K562 (cell line): ENCODE measurements at regions not wholly inside any gene's neighbourhood (a gene's known extent, or its start where the extent isn't known, plus 50 kb on each side); places are given as distances from the start of the nearest gene placed in this dataset.

Experiments used
- ATAC-seq: fragments of 200-7000 bp; cut with Tn5 transposase; 3 replicates; pipeline ENCODE4 v1.9.1; 2020; ENCODE audit warnings: moderate library complexity
- BruUV-seq: library from RNA; stranded (reverse); fragments of 400-500 nt; replicated peaks from 2 replicates; lab custom pipeline; 2021; lab: Mats Ljungman, UMichigan
- CTCF ChIA-PET: fragments of 300-600 bp; formaldehyde crosslinking; extraction: SDS; loops from one replicate; lab custom pipeline; 2021; ENCODE audit warnings: low intra/inter-chr PET ratio; lab: Yijun Ruan, JAX
- POLR2A ChIA-PET: fragments of 300-600, 350-650 bp; sonication (Branson Sonifier 250); formaldehyde crosslinking; extraction: SDS; loops from one replicate; lab custom pipeline; 2021; ENCODE audit warnings: antibody characterized with exemption, inconsistent platforms; lab: Yijun Ruan, JAX
- DNase-seq, 4 experiments: peaks; one replicate each; pipeline versions ENCODE4 v3.0.0 to v3.0.0-alpha.2; 2011 to 2018; ENCODE audit warnings: low spot score in 3 of 4, mixed read lengths in 3 of 4; ENCODE audit errors: extremely low read depth in 1 of 4
- FAIRE-seq: peaks from 2 replicates; lab custom pipeline; 2011; peaks lifted over from hg19 to GRCh38; lab: Jason Lieb, UNC
- H2AFZ ChIP-seq: 2 replicates; pipeline ENCODE4 v1.6.0; 2011; ENCODE audit warnings: low read depth, low read length, control low read depth, inconsistent platforms
- H3K27ac ChIP-seq: fragments of 200-600 bp; 3 replicates; pipeline ENCODE4 v1.8.0; 2011; ENCODE audit warnings: low read depth, mild to moderate bottlenecking, control low read depth, inconsistent platforms, low read length, moderate library complexity, mixed read lengths; ENCODE audit errors: extremely low read depth
- H3K27me3 ChIP-seq, 2 experiments: fragments of 300-600 bp in 1 of 2; 2 replicates in 1 of 2; 3 replicates in 1 of 2; pipeline versions ENCODE4 v1.6.0 to v1.8.0; 2011; ENCODE audit warnings: inconsistent platforms in 2 of 2, low read length in 2 of 2, mild to moderate bottlenecking in 1 of 2, mixed read lengths in 1 of 2, moderate library complexity in 1 of 2; ENCODE audit not compliant: control insufficient read depth in 2 of 2, insufficient read depth in 2 of 2
- H3K36me3 ChIP-seq: fragments of 300-600 bp; 3 replicates; pipeline ENCODE4 v1.8.0; 2011; ENCODE audit warnings: mild to moderate bottlenecking, low read length, inconsistent platforms; ENCODE audit not compliant: control insufficient read depth, insufficient read depth
- H3K4me1 ChIP-seq, 2 experiments: fragments of 200-600 bp in 1 of 2; replicated peaks in 1 of 2; 2 replicates in 1 of 2; 3 replicates in 1 of 2; pipeline versions ENCODE4 v1.5.1 to v1.8.0; 2011; ENCODE audit warnings: inconsistent platforms in 2 of 2, low read length in 2 of 2, mild to moderate bottlenecking in 1 of 2, mixed read lengths in 1 of 2, moderate library complexity in 1 of 2; ENCODE audit not compliant: control insufficient read depth in 2 of 2, insufficient read depth in 2 of 2
- H3K4me2 ChIP-seq: 2 replicates; pipeline ENCODE4 v1.6.1; 2011; ENCODE audit warnings: low read length, control low read depth, inconsistent platforms, mixed read lengths; ENCODE audit not compliant: insufficient read depth
- H3K4me3 ChIP-seq: fragments of 200-600 bp; sonication (generic), shearing (Covaris generic); 2 replicates; pipeline ENCODE4 v1.5.1; 2016; ENCODE audit warnings: control low read depth, inconsistent platforms
- H3K79me2 ChIP-seq: fragments of 200-600 bp; 3 replicates; pipeline ENCODE4 v1.8.0; 2011; ENCODE audit warnings: low read length, inconsistent platforms; ENCODE audit not compliant: control insufficient read depth, insufficient read depth
- H3K9ac ChIP-seq, 2 experiments: 2 replicates each; pipeline versions ENCODE4 v1.6.0 to v1.6.1; 2011; ENCODE audit warnings: low read depth in 2 of 2, low read length in 2 of 2, control low read depth in 1 of 2, inconsistent platforms in 1 of 2, mild to moderate bottlenecking in 1 of 2, mixed read lengths in 1 of 2; ENCODE audit not compliant: insufficient read depth in 1 of 2
- H3K9me1 ChIP-seq: one replicate; pipeline ENCODE4 v1.6.0; 2011; ENCODE audit warnings: inconsistent platforms, mild to moderate bottlenecking, low read length, moderate library complexity; ENCODE audit not compliant: control insufficient read depth, insufficient read depth
- H3K9me3 ChIP-seq: replicated peaks from 2 replicates; pipeline ENCODE4 v1.5.1; 2011; ENCODE audit warnings: low read depth, low read length, inconsistent platforms; ENCODE audit not compliant: control insufficient read depth, insufficient read depth
- H4K20me1 ChIP-seq: replicated peaks from 2 replicates; pipeline ENCODE4 v1.6.1; 2011; ENCODE audit warnings: low read length, inconsistent platforms, mixed read lengths; ENCODE audit not compliant: control insufficient read depth, insufficient read depth
- CBX5 ChIP-seq: IDR thresholded peaks from 2 replicates; pipeline ENCODE4 v1.6.1; 2014; ENCODE audit warnings: low read depth, borderline replicate concordance
- JUNB ChIP-seq: fragments of 450-650 bp; formaldehyde crosslinking; conservative IDR thresholded peaks from 2 replicates; pipeline ENCODE4 v1.4.0; 2020; ENCODE audit warnings: mild to moderate bottlenecking
- NFXL1 ChIP-seq: fragments of 450-650 bp; formaldehyde crosslinking; IDR thresholded peaks from 2 replicates; pipeline ENCODE4 v1.4.0; 2021; ENCODE audit warnings: mild to moderate bottlenecking
- RBM14 ChIP-seq: fragments of 200-400 bp; formaldehyde crosslinking; IDR thresholded peaks from 2 replicates; pipeline ENCODE4 v1.6.1; 2018; ENCODE audit warnings: low read depth, mild to moderate bottlenecking, low read length, moderate library complexity, borderline replicate concordance; ENCODE audit not compliant: insufficient read depth
- RBM22 ChIP-seq: fragments of 200-400 bp; formaldehyde crosslinking; IDR thresholded peaks from 2 replicates; pipeline ENCODE4 v1.6.1; 2018; ENCODE audit warnings: low read length, low read depth; ENCODE audit not compliant: poor library complexity, severe bottlenecking
- RFX7 ChIP-seq: fragments of 250-450 bp; sonication (Bioruptor Pico); IDR thresholded peaks from 2 replicates; pipeline ENCODE4 v1.5.1; 2021; ENCODE audit warnings: mild to moderate bottlenecking
- ZNF224 ChIP-seq: sonication (generic); formaldehyde crosslinking; IDR thresholded peaks from 2 replicates; pipeline ENCODE4 v1.8.0; 2022; ENCODE audit warnings: mild to moderate bottlenecking, missing genetic modification reagents
- ZNF232 ChIP-seq: sonication (generic); formaldehyde crosslinking; IDR thresholded peaks from 2 replicates; pipeline ENCODE4 v1.8.0; 2022; ENCODE audit warnings: mild to moderate bottlenecking, missing genetic modification reagents
- WGBS: fragments of 100-300 bp; shearing (Covaris generic); methylation state at CpG from one replicate; pipeline ENCODE4 v1.1.6; 2016; ENCODE audit warnings: low coverage, mixed read lengths; ENCODE audit not compliant: insufficient coverage; ENCODE audit errors: missing lambda C conversion rate; 5-methylcytosine and 5-hydroxymethylcytosine counted together
- in situ Hi-C: fragments of 300-500 bp; cut with MboI; formaldehyde crosslinking; loops from 4 replicates; pipeline ENCODE4 v1.15.0; 2018; ENCODE audit warnings: inconsistent platforms, mixed read lengths
- intact Hi-C: fragments of 100-400 bp; cut with micrococcal nuclease; formaldehyde crosslinking; loops from 2 replicates; pipeline ENCODE4 v1.14.2; 2022
- TF ChIP-seq, protein P1 (sequence below): sonication (generic); formaldehyde crosslinking; IDR thresholded peaks from 2 replicates; pipeline ENCODE4 v1.8.1; 2023; ENCODE audit warnings: mild to moderate bottlenecking, missing genetic modification reagents
- TF ChIP-seq, protein P2 (sequence below): sonication (generic); formaldehyde crosslinking; IDR thresholded peaks from 2 replicates; pipeline ENCODE4 v1.8.0; 2022; ENCODE audit warnings: mild to moderate bottlenecking, missing genetic modification reagents
- TF ChIP-seq, protein P3 (sequence below): sonication (generic); formaldehyde crosslinking; IDR thresholded peaks from 2 replicates; pipeline ENCODE4 v1.8.1; 2023; ENCODE audit warnings: mild to moderate bottlenecking, missing genetic modification reagents, moderate library complexity
- TF ChIP-seq, protein P4 (sequence below): fragments of 150-350 bp; conservative IDR thresholded peaks from 2 replicates; pipeline ENCODE4 v1.6.1; 2014; ENCODE audit warnings: low read length

DNA sequence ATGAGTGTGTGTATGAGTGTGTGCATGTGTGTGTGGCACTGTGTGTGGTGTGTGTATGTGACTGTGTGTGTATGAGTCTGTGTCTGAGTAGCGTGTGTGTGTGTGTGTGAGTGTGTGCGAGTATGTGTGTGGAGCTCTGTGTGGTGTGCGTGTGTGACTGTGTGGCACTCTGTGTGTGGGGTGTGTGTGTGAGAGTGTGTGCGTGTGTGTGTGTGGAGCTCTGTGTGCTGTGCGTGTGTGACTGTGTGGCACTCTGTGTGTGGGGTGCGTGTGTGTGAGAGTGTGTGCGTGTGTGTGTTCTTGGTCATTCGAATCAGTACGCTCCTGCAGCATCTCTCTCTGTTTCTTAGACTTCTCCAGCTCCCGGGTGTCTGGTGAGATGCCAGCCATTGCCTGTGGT, 76.9 kb upstream of the TMEM132C start:
- Histone ChIP-seq H3K9me3 (no peaks in the 10 kb centered on the region; the same call in 1 of the 2 replicates), H3K4me3 (no peak overlapping the region), H3K79me2 (no peaks in the 10 kb centered on the region), H3K36me3 (no peaks in the 10 kb centered on the region), H3K9me1 (no peaks in the 10 kb centered on the region), H3K4me1 (no peaks in the 10 kb centered on the region), H4K20me1 (no peaks in the 10 kb centered on the region), H3K27me3 (no peaks in the 10 kb centered on the region), H2AFZ (no peak overlapping the region), H3K27ac (no peak overlapping the region), H3K4me2 (no peak overlapping the region), H3K9ac (no peak overlapping the region)
- BruUV-seq = no TSS peak
- WGBS = 20% methylated on average over 10 of the region's 10 CpGs
- intact Hi-C loops = no loop called here
- CTCF ChIA-PET = no interaction called here
- POLR2A ChIA-PET = no interaction called here
- no peak for FAIRE-seq
- no peak for ATAC-seq
- DNase-seq = no peak
- in situ Hi-C loops = no loop called here
- no peak for TF ChIP-seq JUNB
- no peak for TF ChIP-seq RBM22
- TF ChIP-seq, protein P1, sequence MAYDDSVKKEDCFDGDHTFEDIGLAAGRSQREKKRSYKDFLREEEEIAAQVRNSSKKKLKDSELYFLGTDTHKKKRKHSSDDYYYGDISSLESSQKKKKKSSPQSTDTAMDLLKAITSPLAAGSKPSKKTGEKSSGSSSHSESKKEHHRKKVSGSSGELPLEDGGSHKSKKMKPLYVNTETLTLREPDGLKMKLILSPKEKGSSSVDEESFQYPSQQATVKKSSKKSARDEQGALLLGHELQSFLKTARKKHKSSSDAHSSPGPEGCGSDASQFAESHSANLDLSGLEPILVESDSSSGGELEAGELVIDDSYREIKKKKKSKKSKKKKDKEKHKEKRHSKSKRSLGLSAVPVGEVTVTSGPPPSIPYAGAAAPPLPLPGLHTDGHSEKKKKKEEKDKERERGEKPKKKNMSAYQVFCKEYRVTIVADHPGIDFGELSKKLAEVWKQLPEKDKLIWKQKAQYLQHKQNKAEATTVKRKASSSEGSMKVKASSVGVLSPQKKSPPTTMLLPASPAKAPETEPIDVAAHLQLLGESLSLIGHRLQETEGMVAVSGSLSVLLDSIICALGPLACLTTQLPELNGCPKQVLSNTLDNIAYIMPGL (CRISPR knock-in tag) = no peak
- TF ChIP-seq, protein P2, sequence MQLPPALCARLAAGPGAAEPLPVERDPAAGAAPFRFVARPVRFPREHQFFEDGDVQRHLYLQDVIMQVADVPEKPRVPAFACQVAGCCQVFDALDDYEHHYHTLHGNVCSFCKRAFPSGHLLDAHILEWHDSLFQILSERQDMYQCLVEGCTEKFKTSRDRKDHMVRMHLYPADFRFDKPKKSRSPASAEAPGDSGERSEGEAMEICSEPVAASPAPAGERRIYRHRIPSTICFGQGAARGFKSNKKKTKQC (CRISPR knock-in tag) = no peak
- TF ChIP-seq, protein P3, sequence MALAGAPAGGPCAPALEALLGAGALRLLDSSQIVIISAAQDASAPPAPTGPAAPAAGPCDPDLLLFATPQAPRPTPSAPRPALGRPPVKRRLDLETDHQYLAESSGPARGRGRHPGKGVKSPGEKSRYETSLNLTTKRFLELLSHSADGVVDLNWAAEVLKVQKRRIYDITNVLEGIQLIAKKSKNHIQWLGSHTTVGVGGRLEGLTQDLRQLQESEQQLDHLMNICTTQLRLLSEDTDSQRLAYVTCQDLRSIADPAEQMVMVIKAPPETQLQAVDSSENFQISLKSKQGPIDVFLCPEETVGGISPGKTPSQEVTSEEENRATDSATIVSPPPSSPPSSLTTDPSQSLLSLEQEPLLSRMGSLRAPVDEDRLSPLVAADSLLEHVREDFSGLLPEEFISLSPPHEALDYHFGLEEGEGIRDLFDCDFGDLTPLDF (CRISPR knock-in tag) = no peak
- TF ChIP-seq ZNF232 = no peak
- TF ChIP-seq CBX5 = no peak
- no peak for TF ChIP-seq ZNF224 (CRISPR knock-in tag)
- TF ChIP-seq NFXL1 (CRISPR knock-in tag) = no peak
- no peak for TF ChIP-seq RFX7 (CRISPR knock-in tag)
- TF ChIP-seq, protein P4, sequence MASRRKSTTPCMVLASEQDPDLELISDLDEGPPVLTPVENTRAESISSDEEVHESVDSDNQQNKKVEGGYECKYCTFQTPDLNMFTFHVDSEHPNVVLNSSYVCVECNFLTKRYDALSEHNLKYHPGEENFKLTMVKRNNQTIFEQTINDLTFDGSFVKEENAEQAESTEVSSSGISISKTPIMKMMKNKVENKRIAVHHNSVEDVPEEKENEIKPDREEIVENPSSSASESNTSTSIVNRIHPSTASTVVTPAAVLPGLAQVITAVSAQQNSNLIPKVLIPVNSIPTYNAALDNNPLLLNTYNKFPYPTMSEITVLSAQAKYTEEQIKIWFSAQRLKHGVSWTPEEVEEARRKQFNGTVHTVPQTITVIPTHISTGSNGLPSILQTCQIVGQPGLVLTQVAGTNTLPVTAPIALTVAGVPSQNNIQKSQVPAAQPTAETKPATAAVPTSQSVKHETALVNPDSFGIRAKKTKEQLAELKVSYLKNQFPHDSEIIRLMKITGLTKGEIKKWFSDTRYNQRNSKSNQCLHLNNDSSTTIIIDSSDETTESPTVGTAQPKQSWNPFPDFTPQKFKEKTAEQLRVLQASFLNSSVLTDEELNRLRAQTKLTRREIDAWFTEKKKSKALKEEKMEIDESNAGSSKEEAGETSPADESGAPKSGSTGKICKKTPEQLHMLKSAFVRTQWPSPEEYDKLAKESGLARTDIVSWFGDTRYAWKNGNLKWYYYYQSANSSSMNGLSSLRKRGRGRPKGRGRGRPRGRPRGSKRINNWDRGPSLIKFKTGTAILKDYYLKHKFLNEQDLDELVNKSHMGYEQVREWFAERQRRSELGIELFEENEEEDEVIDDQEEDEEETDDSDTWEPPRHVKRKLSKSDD = no peak
- TF ChIP-seq RBM14 = no peak
